CD4-positive, alpha-beta T cell treated with Interleukin-6 for 4 hours (primary cell): ENCODE measurements at regions not wholly inside any gene's neighbourhood (a gene's known extent, or its start where the extent isn't known, plus 50 kb on each side); places are given as distances from the start of the nearest gene placed in this dataset.

Experiments used
- DNase-seq: peaks from one replicate; pipeline ENCODE4 v3.0.0-alpha.2; 2020; ENCODE audit warnings: mixed read lengths

- no peak for DNase-seq
Observed at GRCh38 chr4:181281451-181281850, 961.8 kb upstream of the TENM3 start.

GRCh38 chr4:181289198-181289597, 954.0 kb upstream of the TENM3 start:
- no peak for DNase-seq

GRCh38 chr4:181291615-181292014, 951.6 kb upstream of the TENM3 start:
- no peak for DNase-seq

- no peak for DNase-seq
Observed at GRCh38 chr4:181293014-181293413, 950.2 kb upstream of the TENM3 start.

- no peak for DNase-seq
Observed at GRCh38 chr4:181293541-181293940, 949.7 kb upstream of the TENM3 start.

- no peak for DNase-seq
Observed at GRCh38 chr4:181294421-181294820, 948.8 kb upstream of the TENM3 start.

GRCh38 chr4:181301735-181302710, 941.2 kb upstream of the TENM3 start:
- DNase-seq = no peak

- no peak for DNase-seq
Observed at GRCh38 chr4:181307824-181308223, 935.4 kb upstream of the TENM3 start.

- no peak for DNase-seq
Observed at GRCh38 chr4:181308476-181309312, 934.5 kb upstream of the TENM3 start.

- DNase-seq = no peak
Observed at GRCh38 chr4:181312066-181312465, 931.1 kb upstream of the TENM3 start.

- no peak for DNase-seq
Observed at GRCh38 chr4:181319629-181320028, 923.6 kb upstream of the TENM3 start.

GRCh38 chr4:181323061-181323460, 920.1 kb upstream of the TENM3 start:
- DNase-seq = no peak

- no peak for DNase-seq
Observed at GRCh38 chr4:181330654-181331201, 912.5 kb upstream of the TENM3 start.

GRCh38 chr4:181331214-181331613, 912.0 kb upstream of the TENM3 start:
- DNase-seq = no peak

- no peak for DNase-seq
Observed at GRCh38 chr4:181345931-181346330, 897.3 kb upstream of the TENM3 start.

- DNase-seq = no peak
Observed at GRCh38 chr4:181350615-181351415, 892.4 kb upstream of the TENM3 start.

- DNase-seq = no peak
Observed at GRCh38 chr4:181364504-181364903, 878.7 kb upstream of the TENM3 start.

- DNase-seq = no peak
Observed at GRCh38 chr4:181365671-181366070, 877.5 kb upstream of the TENM3 start.

- no peak for DNase-seq
Observed at GRCh38 chr4:181372014-181372413, 871.2 kb upstream of the TENM3 start.

GRCh38 chr4:181376058-181376457, 867.1 kb upstream of the TENM3 start:
- DNase-seq = no peak

- DNase-seq = no peak
Observed at GRCh38 chr4:181388061-181388460, 855.1 kb upstream of the TENM3 start.

GRCh38 chr4:181416966-181417365, 826.2 kb upstream of the TENM3 start:
- no peak for DNase-seq

- DNase-seq = no peak
Observed at GRCh38 chr4:181418496-181418895, 824.7 kb upstream of the TENM3 start.
